Right forelimb (tissue), 1 donor: ENCODE measurements at regions not wholly inside any gene's neighbourhood (a gene's known extent, or its start where the extent isn't known, plus 50 kb on each side); places are given as distances from the start of the nearest gene placed in this dataset.
A peak's percentile ranks its signal among the peaks of the same experiment; 100 is the strongest.

Source experiments
- DNase-seq: peaks from one replicate; pipeline ENCODE4 v3.0.0-alpha.2; 2018

- no peak for DNase-seq
These were observed 153.5 kb downstream of the SLC28A3 start for GRCh38 chr9:84187090-84187489.

- no peak for DNase-seq
These were observed 150.7 kb downstream of the SLC28A3 start for GRCh38 chr9:84189904-84190303.

- no peak for DNase-seq
These were observed 150.1 kb downstream of the SLC28A3 start for GRCh38 chr9:84190411-84190810.

GRCh38 chr9:84206801-84207370 is 133.7 kb downstream of the SLC28A3 start:
- peak; percentile 43 for DNase-seq

- DNase-seq = no peak
These were observed 133.0 kb downstream of the SLC28A3 start for GRCh38 chr9:84207491-84207951.

GRCh38 chr9:84212246-84212645 is 128.3 kb downstream of the SLC28A3 start:
- no peak for DNase-seq

GRCh38 chr9:84212982-84213381 is 127.6 kb downstream of the SLC28A3 start:
- DNase-seq = no peak

GRCh38 chr9:84216151-84216550 is 124.4 kb downstream of the SLC28A3 start:
- DNase-seq = no peak

- DNase-seq = no peak
These were observed 122.2 kb downstream of the SLC28A3 start for GRCh38 chr9:84218322-84218721.

- no peak for DNase-seq
These were observed 116.3 kb downstream of the SLC28A3 start for GRCh38 chr9:84224246-84224645.
